Endothelial cell of umbilical vein (primary cell): ENCODE measurements at regions not wholly inside any gene's neighbourhood (a gene's known extent, or its start where the extent isn't known, plus 50 kb on each side); places are given as distances from the start of the nearest gene placed in this dataset.
"Not testable (repeated sequence)": the region's sequence is repeated elsewhere in the genome, so short reads cannot be mapped to it uniquely, and the experiment has no call there.

ENCODE experiments used
- BruUV-seq: library from RNA; stranded (reverse); fragments of 400-500 nt; replicated peaks from 2 replicates; lab custom pipeline; 2021; lab: Mats Ljungman, UMichigan
- CTCF ChIA-PET: fragments of 300-600, 350-600 bp; sonication (Branson Sonifier 250); formaldehyde crosslinking; loops from one replicate; lab custom pipeline; 2021; ENCODE audit warnings: antibody characterized with exemption, inconsistent platforms; lab: Charles Lee
- POLR2A ChIA-PET: fragments of 300-600, 350-600 bp; sonication (Branson Sonifier 250); formaldehyde crosslinking; loops from one replicate; lab custom pipeline; 2021; ENCODE audit warnings: antibody characterized with exemption, inconsistent platforms; lab: Charles Lee
- DNase-seq: peaks from one replicate; pipeline ENCODE4 v3.0.0-alpha.2; 2011; ENCODE audit warnings: low read depth, low spot score
- FAIRE-seq: peaks from 2 replicates; lab custom pipeline; 2011; peaks lifted over from hg19 to GRCh38; lab: Jason Lieb, UNC
- H2AFZ ChIP-seq: 2 replicates; pipeline ENCODE4 v1.6.0; 2012; ENCODE audit warnings: low read depth, low read length, control low read depth, inconsistent platforms
- H3K27ac ChIP-seq: 2 replicates; pipeline ENCODE4 v1.5.1; 2011; ENCODE audit warnings: low read depth, mild to moderate bottlenecking, control low read depth, low read length, moderate library complexity; ENCODE audit not compliant: insufficient read depth
- H3K27me3 ChIP-seq, 2 experiments: 2 replicates each; pipeline versions ENCODE4 v1.6.0 to v1.6.1; 2011; ENCODE audit warnings: low read length in 2 of 2, mixed read lengths in 1 of 2; ENCODE audit not compliant: control insufficient read depth in 2 of 2, insufficient read depth in 2 of 2
- H3K36me3 ChIP-seq, 2 experiments: 2 replicates in 1 of 2; 3 replicates in 1 of 2; pipeline ENCODE4 v1.5.1; 2011; ENCODE audit warnings: low read length in 2 of 2, mild to moderate bottlenecking in 1 of 2, moderate library complexity in 1 of 2; ENCODE audit not compliant: control insufficient read depth in 2 of 2, insufficient read depth in 2 of 2; ENCODE audit errors: extremely low read depth in 1 of 2
- H3K4me1 ChIP-seq: 3 replicates; pipeline ENCODE4 v1.5.1; 2011; ENCODE audit warnings: mild to moderate bottlenecking, low read length; ENCODE audit not compliant: control insufficient read depth, insufficient read depth; ENCODE audit errors: extremely low read depth
- H3K4me2 ChIP-seq: 2 replicates; pipeline ENCODE4 v1.6.1; 2011; ENCODE audit warnings: low read length, control low read depth, mixed read lengths; ENCODE audit not compliant: insufficient read depth
- H3K4me3 ChIP-seq, 3 experiments: fragments of 200-600 bp in 1 of 3; sonication (generic), shearing (Covaris generic) in 1 of 3; replicated peaks in 1 of 3; 2 replicates each; pipeline ENCODE4 v1.5.1; 2011 to 2016; ENCODE audit warnings: control low read depth in 3 of 3, low read length in 3 of 3, mild to moderate bottlenecking in 2 of 3, inconsistent platforms in 1 of 3, low read depth in 1 of 3, moderate library complexity in 1 of 3; ENCODE audit not compliant: insufficient read depth in 1 of 3
- H3K79me2 ChIP-seq: 2 replicates; pipeline ENCODE4 v1.6.0; 2012; ENCODE audit warnings: low read length, inconsistent platforms; ENCODE audit not compliant: control insufficient read depth, insufficient read depth
- H3K9ac ChIP-seq: replicated peaks from 2 replicates; pipeline ENCODE3; 2011; ENCODE audit warnings: low read length, control low read depth; ENCODE audit not compliant: insufficient read depth; ENCODE audit errors: extremely low read depth
- H3K9me1 ChIP-seq: replicated peaks from 3 replicates; pipeline ENCODE4 v1.6.0; 2011; ENCODE audit warnings: mild to moderate bottlenecking, low read length; ENCODE audit not compliant: control insufficient read depth, insufficient read depth; ENCODE audit errors: extremely low read depth
- H3K9me3 ChIP-seq: replicated peaks from 2 replicates; pipeline ENCODE4 v1.5.1; 2012; ENCODE audit warnings: low read length, inconsistent platforms; ENCODE audit not compliant: control insufficient read depth, insufficient read depth
- H4K20me1 ChIP-seq: replicated peaks from 2 replicates; pipeline ENCODE3; 2011; ENCODE audit warnings: mild to moderate bottlenecking, low read length; ENCODE audit not compliant: control insufficient read depth, insufficient read depth; ENCODE audit errors: extremely low read depth
- EZH2 ChIP-seq: IDR thresholded peaks from 2 replicates; pipeline ENCODE4 v1.6.1; 2012; ENCODE audit warnings: borderline replicate concordance, low read depth, mild to moderate bottlenecking, moderate library complexity, low read length, inconsistent platforms; ENCODE audit not compliant: severe bottlenecking
- FOS ChIP-seq: IDR thresholded peaks from 2 replicates; pipeline ENCODE4 v1.6.1; 2011; ENCODE audit warnings: mild to moderate bottlenecking, low read length, moderate library complexity, borderline replicate concordance; ENCODE audit not compliant: insufficient read depth
- GATA2 ChIP-seq: IDR thresholded peaks from 2 replicates; pipeline ENCODE4 v1.7.0; 2011; ENCODE audit warnings: low read depth, mild to moderate bottlenecking, moderate library complexity, mixed read lengths, low read length; ENCODE audit not compliant: insufficient read length, insufficient read depth
- JUN ChIP-seq: IDR thresholded peaks from 2 replicates; pipeline ENCODE4 v1.6.1; 2011; ENCODE audit warnings: borderline replicate concordance, low read depth; ENCODE audit not compliant: insufficient read length, insufficient read depth
- MYC ChIP-seq: IDR thresholded peaks from one replicate; pipeline ENCODE4 v1.6.1; 2011; ENCODE audit warnings: mild to moderate bottlenecking, low read depth, low read length
- POLR2A ChIP-seq: IDR thresholded peaks from 2 replicates; pipeline ENCODE4 v1.6.1; 2012; ENCODE audit warnings: low read depth, mild to moderate bottlenecking, control low read depth, low read length
- POLR2AphosphoS5 ChIP-seq: IDR thresholded peaks from 2 replicates; pipeline ENCODE4 v1.6.1; 2012; ENCODE audit warnings: low read depth, mild to moderate bottlenecking, control low read depth, low read length, moderate library complexity; ENCODE audit not compliant: insufficient read depth
- dilution Hi-C: fragments of 300-500 bp; cut with MboI; formaldehyde crosslinking; loops from one replicate; pipeline ENCODE4 v1.15.0; 2019; ENCODE audit warnings: low sequenced_read_pairs; ENCODE audit not compliant: extremely low pct_ligation_motif_present
- intact Hi-C: fragments of 100-400 bp; cut with micrococcal nuclease; formaldehyde crosslinking; loops from one replicate; pipeline ENCODE4 v1.10.0; 2022
- TF ChIP-seq, protein P1 (sequence below): IDR thresholded peaks from 2 replicates; pipeline ENCODE4 v1.6.1; 2011; ENCODE audit not compliant: insufficient read depth, insufficient read length
- TF ChIP-seq, protein P2 (sequence below), 2 donors: IDR thresholded peaks; 1 replicate in 1 of 2; 2 replicates in 1 of 2; pipeline ENCODE4 v1.5.1; 2011; ENCODE audit warnings: low read length in 2 of 2, mild to moderate bottlenecking in 2 of 2, moderate library complexity in 2 of 2, control low read depth in 1 of 2, inconsistent platforms in 1 of 2, low read depth in 1 of 2; ENCODE audit not compliant: insufficient read depth in 1 of 2; ENCODE audit errors: extremely low read depth in 1 of 2

DNA sequence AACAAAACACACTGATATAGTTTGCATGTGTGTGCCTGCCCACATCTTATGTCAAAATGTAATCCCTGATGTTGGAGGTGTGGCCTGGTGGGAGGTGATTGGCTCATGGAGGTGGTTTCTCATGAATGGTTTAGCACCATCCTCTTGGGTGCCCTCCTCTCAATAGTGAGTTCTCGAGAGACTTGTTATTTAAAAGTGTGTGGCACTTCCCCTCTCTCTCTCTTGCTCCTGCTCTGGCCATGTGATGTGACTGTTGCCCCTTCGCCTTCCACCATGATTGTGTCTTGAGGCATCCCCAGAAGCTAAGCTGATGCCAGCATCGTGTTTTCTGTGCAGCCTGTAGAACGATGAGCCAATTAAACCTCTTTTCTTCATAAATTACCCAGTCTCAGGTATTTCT lies 454.1 kb upstream of the DCN start:
- H4K20me1 ChIP-seq: no peaks in the 10 kb centered on the region
- H3K27ac ChIP-seq: no peak overlapping the region
- FAIRE-seq (no peak), DNase-seq (no peak)
- no peaks in the 10 kb centered on the region for H3K36me3 ChIP-seq
- ChIA-PET POLR2A (no interaction called here), CTCF (no interaction called here)
- no peaks in the 10 kb centered on the region for H3K9me3 ChIP-seq
- H3K4me2 ChIP-seq: no peak overlapping the region
- no peaks in the 10 kb centered on the region for H3K79me2 ChIP-seq
- H3K4me1 ChIP-seq: no peaks in the 10 kb centered on the region
- TF ChIP-seq EZH2: no peak
- TF ChIP-seq MYC: no peak
- TF ChIP-seq, protein P1, sequence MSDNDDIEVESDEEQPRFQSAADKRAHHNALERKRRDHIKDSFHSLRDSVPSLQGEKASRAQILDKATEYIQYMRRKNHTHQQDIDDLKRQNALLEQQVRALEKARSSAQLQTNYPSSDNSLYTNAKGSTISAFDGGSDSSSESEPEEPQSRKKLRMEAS: no peak
- no peak for TF ChIP-seq POLR2AphosphoS5
- TF ChIP-seq POLR2A: no peak
- TF ChIP-seq, protein P2, sequence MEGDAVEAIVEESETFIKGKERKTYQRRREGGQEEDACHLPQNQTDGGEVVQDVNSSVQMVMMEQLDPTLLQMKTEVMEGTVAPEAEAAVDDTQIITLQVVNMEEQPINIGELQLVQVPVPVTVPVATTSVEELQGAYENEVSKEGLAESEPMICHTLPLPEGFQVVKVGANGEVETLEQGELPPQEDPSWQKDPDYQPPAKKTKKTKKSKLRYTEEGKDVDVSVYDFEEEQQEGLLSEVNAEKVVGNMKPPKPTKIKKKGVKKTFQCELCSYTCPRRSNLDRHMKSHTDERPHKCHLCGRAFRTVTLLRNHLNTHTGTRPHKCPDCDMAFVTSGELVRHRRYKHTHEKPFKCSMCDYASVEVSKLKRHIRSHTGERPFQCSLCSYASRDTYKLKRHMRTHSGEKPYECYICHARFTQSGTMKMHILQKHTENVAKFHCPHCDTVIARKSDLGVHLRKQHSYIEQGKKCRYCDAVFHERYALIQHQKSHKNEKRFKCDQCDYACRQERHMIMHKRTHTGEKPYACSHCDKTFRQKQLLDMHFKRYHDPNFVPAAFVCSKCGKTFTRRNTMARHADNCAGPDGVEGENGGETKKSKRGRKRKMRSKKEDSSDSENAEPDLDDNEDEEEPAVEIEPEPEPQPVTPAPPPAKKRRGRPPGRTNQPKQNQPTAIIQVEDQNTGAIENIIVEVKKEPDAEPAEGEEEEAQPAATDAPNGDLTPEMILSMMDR (IDR thresholded peaks at IDR 0.05; ENCODE audit: extremely low read depth in 1 of 2, insufficient read depth in 1 of 2, low read depth in 1 of 2, low read length in 2 of 2): no peak
- no peak for TF ChIP-seq JUN
- no peak for TF ChIP-seq GATA2
- TF ChIP-seq FOS: no peak
- no TSS peak for BruUV-seq
- H2AFZ ChIP-seq: no peak overlapping the region
- no peak overlapping the region for H3K9ac ChIP-seq
- H3K4me3 ChIP-seq: no peak overlapping the region
- intact Hi-C loops (no loop called here), dilution Hi-C loops (no loop called here)
- no peaks in the 10 kb centered on the region for H3K9me1 ChIP-seq
- H3K27me3 ChIP-seq: no peaks in the 10 kb centered on the region

GRCh38 chr12:91634386-91634713 lies 451.7 kb upstream of the DCN start:
- FAIRE-seq, H3K4me1 ChIP-seq, H3K4me2 ChIP-seq, POLR2A ChIA-PET, H3K9me3 ChIP-seq, H3K9ac ChIP-seq, H3K27ac ChIP-seq, H3K79me2 ChIP-seq, H3K9me1 ChIP-seq, DNase-seq, BruUV-seq, H2AFZ ChIP-seq, H3K27me3 ChIP-seq, H3K36me3 ChIP-seq, H4K20me1 ChIP-seq, intact Hi-C loops, dilution Hi-C loops, H3K4me3 ChIP-seq: not testable (repeated sequence)
- CTCF ChIA-PET: interaction anchor here (1.3 to 1.6 kb wide), 2 partner anchors 12 to 27 kb away, joined by 3 read pairs; no protein-coding TSS in a partner anchor
